ENCODE measurements at regions not wholly inside any gene's neighbourhood (a gene's known extent, or its start where the extent isn't known, plus 50 kb on each side); places are given as distances from the start of the nearest gene placed in this dataset.

GRCh38 chr10:35707642-35708425 lies 65.7 kb upstream of the FZD8 start:
- TF ChIP-seq TAF1 (IDR thresholded peaks at IDR 0.05; ENCODE audit: low read depth, low read length) = no peak
- TF ChIP-seq POLR2A (IDR thresholded peaks at IDR 0.05; ENCODE audit: low read depth, low read length) = no peak
- TF ChIP-seq POLR2AphosphoS5 (IDR thresholded peaks at IDR 0.05; ENCODE audit: low read depth, low read length) = no peak
- no peak for TF ChIP-seq POU2F2 (IDR thresholded peaks at IDR 0.05; ENCODE audit: low read depth, low read length)
- TF ChIP-seq SPI1 (IDR thresholded peaks at IDR 0.05; ENCODE audit: low read depth, low read length) = no peak

Data from GM12891 (cell line).